ENCODE measurements at regions not wholly inside any gene's neighbourhood (a gene's known extent, or its start where the extent isn't known, plus 50 kb on each side); places are given as distances from the start of the nearest gene placed in this dataset.

- ATAC-seq (no peak), DNase-seq (ENCODE audit: low spot score) (no peak)
- no peak for TF ChIP-seq ZBTB21 (CRISPR knock-in tag; IDR thresholded peaks at IDR 0.05; ENCODE audit: borderline replicate concordance)
- no peak for TF ChIP-seq ERG (CRISPR knock-in tag; IDR thresholded peaks at IDR 0.05)
- CTCF ChIA-PET: no interaction called here
- peaks cover 29% of the 10 kb centered on the region for H3K4me1 Mint-ChIP-seq
- no peaks in the 10 kb centered on the region for H3K36me3 Mint-ChIP-seq
- no peaks in the 10 kb centered on the region for H3K9me3 Mint-ChIP-seq
- H3K27ac Mint-ChIP-seq: no peak overlapping the region
- H3K4me3 Mint-ChIP-seq: no peak overlapping the region
- no peaks in the 10 kb centered on the region for H3K27me3 Mint-ChIP-seq (ENCODE audit: low read depth)
- POLR2A ChIA-PET: interaction anchor here (0.6 kb wide), 1 partner anchor 12 kb away, joined by 4 read pairs; no protein-coding TSS in a partner anchor
These were observed 136.5 kb downstream of the TDRD15 start for GRCh38 chr2:21260311-21260710.

GRCh38 chr2:21261591-21261990 lies 137.8 kb downstream of the TDRD15 start:
- Mint-ChIP-seq H3K36me3 (no peaks in the 10 kb centered on the region), H3K4me3 (no peak overlapping the region), H3K4me1 (peaks cover 29% of the 10 kb centered on the region), H3K9me3 (no peaks in the 10 kb centered on the region), H3K27ac (no peak overlapping the region), H3K27me3 (ENCODE audit: low read depth) (no peaks in the 10 kb centered on the region)
- DNase-seq (ENCODE audit: low spot score) (no peak), ATAC-seq (no peak)
- TF ChIP-seq E2F4 (CRISPR knock-in tag; IDR thresholded peaks at IDR 0.05; ENCODE audit: borderline replicate concordance, low read depth): no peak
- TF ChIP-seq FOXP1 (CRISPR knock-in tag; IDR thresholded peaks at IDR 0.05; ENCODE audit: borderline replicate concordance): no peak
- TF ChIP-seq ARID4B (CRISPR knock-in tag; IDR thresholded peaks at IDR 0.05; ENCODE audit: borderline replicate concordance): no peak
- no peak for TF ChIP-seq NR3C1 (CRISPR knock-in tag; conservative IDR thresholded peaks at IDR 0.05; ENCODE audit: low read depth)
- no peak for TF ChIP-seq CDX4 (CRISPR knock-in tag; IDR thresholded peaks at IDR 0.05; ENCODE audit: borderline replicate concordance)
- TF ChIP-seq TEAD1 (CRISPR knock-in tag; IDR thresholded peaks at IDR 0.05): no peak
- no peak for TF ChIP-seq IRF1 (CRISPR knock-in tag; IDR thresholded peaks at IDR 0.05)
- no peak for TF ChIP-seq NFATC4 (CRISPR knock-in tag; IDR thresholded peaks at IDR 0.05)
- TF ChIP-seq MLX (CRISPR knock-in tag; IDR thresholded peaks at IDR 0.05): no peak
- no peak for TF ChIP-seq JUN (CRISPR knock-in tag; IDR thresholded peaks at IDR 0.05)
- no peak for TF ChIP-seq ATF2 (CRISPR knock-in tag; IDR thresholded peaks at IDR 0.05; ENCODE audit: borderline replicate concordance, low read depth)
- TF ChIP-seq FOXP4 (CRISPR knock-in tag; IDR thresholded peaks at IDR 0.05): no peak
- TF ChIP-seq ZNF317 (CRISPR knock-in tag; IDR thresholded peaks at IDR 0.05; ENCODE audit: borderline replicate concordance, low read depth): no peak
- ChIA-PET POLR2A (no interaction called here), CTCF (no interaction called here)

Data from WTC11 (cell line).